Spleen (tissue), 7 donors: ENCODE measurements at regions not wholly inside any gene's neighbourhood (a gene's known extent, or its start where the extent isn't known, plus 50 kb on each side); places are given as distances from the start of the nearest gene placed in this dataset.

Experiments used
- POLR2A ChIP-seq, 3 donors: fragments of 450-650 bp; IDR thresholded peaks; one replicate each; pipeline ENCODE4 v1.5.1; 2017; ENCODE audit warnings: antibody characterized with exemption in 3 of 3, mild to moderate bottlenecking in 1 of 3
- POLR2AphosphoS5 ChIP-seq, 3 donors: sonication (generic); formaldehyde crosslinking; IDR thresholded peaks; one replicate each; pipeline ENCODE4 v1.5.1; 2017; ENCODE audit warnings: antibody characterized with exemption in 3 of 3
- TF ChIP-seq, protein P1 (sequence below), 11 experiments: fragments of 200-600 bp in 7 of 11; fragments of 450-650 bp in 4 of 11; sonication (generic) in 4 of 11; IDR thresholded peaks in 8 of 11; conservative IDR thresholded peaks in 3 of 11; 1 replicate in 7 of 11; 2 replicates in 4 of 11; pipeline versions ENCODE4 v1.4.0 to v1.8.0; 2016 to 2021; ENCODE audit warnings: antibody characterized with exemption in 11 of 11, inconsistent platforms in 4 of 11, mild to moderate bottlenecking in 1 of 11
- donor health status: DM: no; HTN: no; CAD: no; lungs with moderate emphysema.
- donor health status: DM: no; HTN: no; CAD: no.
- donor health status: DM: no; HTN: no; CAD: no.

DNA sequence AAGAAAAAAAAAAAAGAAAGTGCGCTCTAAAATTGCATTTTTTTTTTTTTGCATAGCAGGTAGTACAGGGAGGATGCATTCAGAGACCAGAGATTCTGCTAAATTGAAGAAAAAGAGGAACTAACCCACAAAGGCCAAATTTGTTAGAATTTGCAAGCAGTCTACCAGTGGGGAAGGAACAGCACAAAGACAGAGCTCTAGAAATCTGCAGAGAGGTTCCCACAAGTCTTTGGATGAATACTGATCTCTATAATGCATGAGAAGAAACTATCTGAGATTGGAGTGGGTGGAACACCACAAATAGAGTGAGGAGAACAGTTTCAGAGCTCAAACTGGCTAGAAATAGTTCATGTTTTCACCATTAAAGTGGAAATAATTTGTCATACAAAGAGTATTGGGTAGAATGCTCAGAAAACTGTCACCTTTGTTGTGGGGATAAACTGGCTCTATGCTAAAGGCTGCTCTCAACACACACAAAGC lies 79.6 kb upstream of the AHI1 start:
- TF ChIP-seq POLR2A (IDR thresholded peaks at IDR 0.05): no peak
- TF ChIP-seq POLR2AphosphoS5 (IDR thresholded peaks at IDR 0.05): no peak
- TF ChIP-seq, protein P1, sequence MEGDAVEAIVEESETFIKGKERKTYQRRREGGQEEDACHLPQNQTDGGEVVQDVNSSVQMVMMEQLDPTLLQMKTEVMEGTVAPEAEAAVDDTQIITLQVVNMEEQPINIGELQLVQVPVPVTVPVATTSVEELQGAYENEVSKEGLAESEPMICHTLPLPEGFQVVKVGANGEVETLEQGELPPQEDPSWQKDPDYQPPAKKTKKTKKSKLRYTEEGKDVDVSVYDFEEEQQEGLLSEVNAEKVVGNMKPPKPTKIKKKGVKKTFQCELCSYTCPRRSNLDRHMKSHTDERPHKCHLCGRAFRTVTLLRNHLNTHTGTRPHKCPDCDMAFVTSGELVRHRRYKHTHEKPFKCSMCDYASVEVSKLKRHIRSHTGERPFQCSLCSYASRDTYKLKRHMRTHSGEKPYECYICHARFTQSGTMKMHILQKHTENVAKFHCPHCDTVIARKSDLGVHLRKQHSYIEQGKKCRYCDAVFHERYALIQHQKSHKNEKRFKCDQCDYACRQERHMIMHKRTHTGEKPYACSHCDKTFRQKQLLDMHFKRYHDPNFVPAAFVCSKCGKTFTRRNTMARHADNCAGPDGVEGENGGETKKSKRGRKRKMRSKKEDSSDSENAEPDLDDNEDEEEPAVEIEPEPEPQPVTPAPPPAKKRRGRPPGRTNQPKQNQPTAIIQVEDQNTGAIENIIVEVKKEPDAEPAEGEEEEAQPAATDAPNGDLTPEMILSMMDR (IDR thresholded peaks at IDR 0.05 in 8 of 11, conservative IDR thresholded peaks at IDR 0.05 in 3 of 11): no peak
